Transverse colon (tissue), 4 donors: ENCODE measurements at regions not wholly inside any gene's neighbourhood (a gene's known extent, or its start where the extent isn't known, plus 50 kb on each side); places are given as distances from the start of the nearest gene placed in this dataset.

Experiments used
- DNase-seq: peaks from one replicate; pipeline ENCODE4 v3.0.0-alpha.2; 2019
- H3K27ac ChIP-seq, 4 donors: fragments of 200-600 bp; sonication (generic); 2 replicates each; pipeline ENCODE4 v1.5.1; 2016 to 2018; ENCODE audit warnings: inconsistent platforms in 4 of 4
- H3K27me3 ChIP-seq: fragments of 200-600 bp; sonication (generic); 2 replicates; pipeline ENCODE4 v1.5.1; 2017; ENCODE audit warnings: inconsistent platforms
- H3K36me3 ChIP-seq, 4 donors: fragments of 200-600 bp; sonication (generic); 2 replicates each; pipeline ENCODE4 v1.5.1; 2017 to 2019; ENCODE audit warnings: inconsistent platforms in 4 of 4
- H3K4me1 ChIP-seq, 4 donors: fragments of 200-600 bp; sonication (generic); 2 replicates each; pipeline ENCODE4 v1.5.1; 2017 to 2020; ENCODE audit warnings: inconsistent platforms in 4 of 4
- H3K4me3 ChIP-seq, 4 donors: fragments of 200-600 bp; sonication (generic); 1 replicate in 1 of 4; 2 replicates in 3 of 4; pipeline versions ENCODE4 v1.5.1 to v1.6.1; 2017 to 2019; ENCODE audit warnings: inconsistent platforms in 4 of 4
- H3K9me3 ChIP-seq, 2 donors: fragments of 200-600 bp; sonication (generic); 2 replicates each; pipeline ENCODE4 v1.5.1; 2017 to 2019; ENCODE audit warnings: inconsistent platforms in 2 of 2
- EP300 ChIP-seq: sonication (generic); formaldehyde crosslinking; IDR thresholded peaks from one replicate; pipeline ENCODE4 v1.6.1; 2017; ENCODE audit warnings: antibody characterized with exemption, low read depth
- POLR2A ChIP-seq: fragments of 450-650 bp; IDR thresholded peaks from one replicate; pipeline ENCODE4 v1.6.1; 2016; ENCODE audit warnings: antibody characterized with exemption, mild to moderate bottlenecking, moderate library complexity
- POLR2AphosphoS5 ChIP-seq, 3 donors: sonication (generic); formaldehyde crosslinking; IDR thresholded peaks; one replicate each; pipeline ENCODE4 v1.6.1; 2016; ENCODE audit warnings: antibody characterized with exemption in 3 of 3
- WGBS, 2 donors: methylation state at CpG; one replicate each; pipeline ENCODE4 v1.1.5; 2018; ENCODE audit warnings: low coverage in 1 of 2; 5-methylcytosine and 5-hydroxymethylcytosine counted together
- in situ Hi-C, 4 donors: fragments of 200-750 bp; cut with MboI; loops; one replicate each; pipeline versions ENCODE4 v1.15.0 to v1.15.1; 2017; ENCODE audit warnings: low sequenced_read_pairs in 3 of 4, low pct_ligation_motif_present in 1 of 4, low pct_unique_long_range_greater_than_20kb in 1 of 4
- intact Hi-C: fragments of 100-400 bp; cut with DNase I; formaldehyde crosslinking; loops from one replicate; pipeline ENCODE4 v1.15.1; 2023; ENCODE audit warnings: low total_unique reads
- TF ChIP-seq, protein P1 (sequence below), 5 experiments: fragments of 200-600 bp in 3 of 5; fragments of 450-650 bp in 2 of 5; sonication (generic) in 3 of 5; IDR thresholded peaks; 1 replicate in 2 of 5; 2 replicates in 3 of 5; pipeline ENCODE4 v1.5.1; 2016 to 2017; ENCODE audit warnings: antibody characterized with exemption in 5 of 5, inconsistent platforms in 3 of 5, mild to moderate bottlenecking in 2 of 5, moderate library complexity in 1 of 5

DNA sequence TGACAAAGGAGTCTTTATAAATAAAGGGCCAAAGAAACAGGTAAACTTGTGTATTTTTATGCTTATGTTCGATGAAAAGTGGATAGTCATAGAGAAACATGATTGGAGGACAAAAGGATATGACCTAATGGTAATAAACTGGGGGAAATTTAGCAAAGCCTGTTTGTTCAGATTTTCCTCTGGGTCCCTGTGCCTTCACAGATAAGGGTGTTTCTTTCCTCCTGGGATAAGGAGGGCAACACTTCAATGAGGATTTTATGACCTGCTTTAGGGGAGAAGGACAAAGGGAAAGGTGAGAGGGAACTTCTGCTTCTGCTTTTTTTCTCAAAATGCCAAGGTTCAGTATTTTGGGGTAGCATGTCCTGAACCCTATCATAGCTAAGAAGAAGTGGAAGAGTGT, 531.3 kb upstream of the ALCAM start:
- intact Hi-C loops (no loop called here), in situ Hi-C loops (no loop called here)
- H3K36me3 ChIP-seq, result no peaks in the 10 kb centered on the region
- WGBS, 2 donors, result 57 to 59% methylated on average over 1 of the region's 1 CpG
- no peak for DNase-seq
- no peaks in the 10 kb centered on the region for H3K27me3 ChIP-seq
- TF ChIP-seq POLR2AphosphoS5 (IDR thresholded peaks at IDR 0.05), result no peak
- TF ChIP-seq EP300, result no peak
- no peak for TF ChIP-seq POLR2A
- no peaks in the 10 kb centered on the region for H3K9me3 ChIP-seq
- H3K27ac ChIP-seq, result no peak overlapping the region
- no peaks in the 10 kb centered on the region for H3K4me1 ChIP-seq
- no peak overlapping the region for H3K4me3 ChIP-seq

DNA sequence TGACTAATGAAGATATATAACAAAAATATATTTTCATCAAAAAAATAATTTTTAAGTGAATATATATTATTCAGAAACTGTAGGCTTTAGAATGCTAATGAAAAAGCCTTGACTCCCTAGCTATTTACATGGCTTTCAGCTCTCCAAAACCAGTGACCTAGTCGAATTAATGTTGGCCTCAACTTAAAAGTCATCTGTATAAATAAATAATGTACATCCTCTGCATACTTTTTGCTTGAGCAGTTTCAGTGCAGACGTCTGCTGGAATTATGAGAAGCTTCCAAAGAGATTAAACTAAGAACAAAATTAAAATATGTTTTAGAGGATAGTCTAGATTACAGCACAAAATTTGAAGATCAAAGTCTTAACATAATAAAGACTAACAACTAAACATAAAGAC, 520.4 kb upstream of the ALCAM start:
- Histone ChIP-seq H3K27me3 (no peaks in the 10 kb centered on the region), H3K27ac (no peak overlapping the region), H3K9me3 (no peaks in the 10 kb centered on the region), H3K4me1 (no peaks in the 10 kb centered on the region), H3K36me3 (no peaks in the 10 kb centered on the region), H3K4me3 (no peak overlapping the region)
- TF ChIP-seq POLR2AphosphoS5 (IDR thresholded peaks at IDR 0.05) (no peak), POLR2A (no peak), EP300 (no peak)
- TF ChIP-seq, protein P1, sequence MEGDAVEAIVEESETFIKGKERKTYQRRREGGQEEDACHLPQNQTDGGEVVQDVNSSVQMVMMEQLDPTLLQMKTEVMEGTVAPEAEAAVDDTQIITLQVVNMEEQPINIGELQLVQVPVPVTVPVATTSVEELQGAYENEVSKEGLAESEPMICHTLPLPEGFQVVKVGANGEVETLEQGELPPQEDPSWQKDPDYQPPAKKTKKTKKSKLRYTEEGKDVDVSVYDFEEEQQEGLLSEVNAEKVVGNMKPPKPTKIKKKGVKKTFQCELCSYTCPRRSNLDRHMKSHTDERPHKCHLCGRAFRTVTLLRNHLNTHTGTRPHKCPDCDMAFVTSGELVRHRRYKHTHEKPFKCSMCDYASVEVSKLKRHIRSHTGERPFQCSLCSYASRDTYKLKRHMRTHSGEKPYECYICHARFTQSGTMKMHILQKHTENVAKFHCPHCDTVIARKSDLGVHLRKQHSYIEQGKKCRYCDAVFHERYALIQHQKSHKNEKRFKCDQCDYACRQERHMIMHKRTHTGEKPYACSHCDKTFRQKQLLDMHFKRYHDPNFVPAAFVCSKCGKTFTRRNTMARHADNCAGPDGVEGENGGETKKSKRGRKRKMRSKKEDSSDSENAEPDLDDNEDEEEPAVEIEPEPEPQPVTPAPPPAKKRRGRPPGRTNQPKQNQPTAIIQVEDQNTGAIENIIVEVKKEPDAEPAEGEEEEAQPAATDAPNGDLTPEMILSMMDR (IDR thresholded peaks at IDR 0.05), result no peak
- intact Hi-C loops, result no loop called here
- WGBS, 2 donors, result 26 to 30% methylated on average over 2 of the region's 2 CpGs
- in situ Hi-C loops, result no loop called here
- no peak for DNase-seq

DNA sequence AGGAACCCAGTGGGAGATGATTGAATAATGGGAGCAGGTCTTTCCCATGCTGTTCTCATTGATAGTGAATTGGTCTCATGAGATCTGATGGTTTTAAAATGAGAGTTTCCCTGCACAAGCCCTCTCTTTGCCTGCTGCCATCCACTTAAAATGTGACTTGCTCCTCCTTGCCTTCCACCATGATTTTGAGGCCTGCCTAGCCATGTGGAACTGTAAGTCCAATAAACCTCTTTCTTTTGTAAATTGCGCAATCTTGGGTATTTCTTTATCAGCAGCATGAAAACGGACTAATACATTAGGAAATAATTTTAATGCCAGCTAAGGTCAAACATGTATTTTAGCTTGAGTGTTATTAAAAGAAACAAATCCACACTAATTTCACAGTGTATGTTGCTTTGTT, 517.6 kb upstream of the ALCAM start:
- Histone ChIP-seq H3K27me3 (no peaks in the 10 kb centered on the region), H3K27ac (no peak overlapping the region), H3K36me3 (no peaks in the 10 kb centered on the region), H3K4me3 (no peak overlapping the region), H3K9me3 (no peaks in the 10 kb centered on the region), H3K4me1 (no peaks in the 10 kb centered on the region)
- in situ Hi-C loops, result no loop called here
- intact Hi-C loops, result no loop called here
- no peak for TF ChIP-seq EP300
- TF ChIP-seq POLR2A, result no peak
- no peak for TF ChIP-seq POLR2AphosphoS5 (IDR thresholded peaks at IDR 0.05)
- TF ChIP-seq, protein P1 (IDR thresholded peaks at IDR 0.05), result no peak
- DNase-seq, result no peak
- WGBS, 2 donors, result 84 to 90% methylated on average over 2 of the region's 2 CpGs

DNA sequence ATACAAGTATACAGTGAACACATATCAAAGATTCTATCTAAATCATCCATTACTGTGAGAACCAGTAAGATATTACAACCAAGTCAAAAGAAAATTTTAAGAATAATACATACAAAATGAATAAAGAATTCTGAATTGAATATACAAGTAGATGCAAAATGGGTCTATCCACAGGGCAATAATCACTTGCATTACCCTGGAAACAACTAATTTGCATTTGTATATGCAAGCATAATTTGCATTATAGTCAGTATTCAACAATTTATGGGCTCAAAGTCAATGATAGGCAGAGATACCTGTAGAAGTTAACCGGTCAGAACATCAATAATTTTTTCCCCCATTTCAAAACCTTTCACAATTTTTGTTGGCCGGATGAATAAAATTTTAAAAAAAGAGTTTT, 512.2 kb upstream of the ALCAM start:
- TF ChIP-seq POLR2AphosphoS5 (IDR thresholded peaks at IDR 0.05) (no peak), EP300 (no peak)
- TF ChIP-seq, protein P1 (IDR thresholded peaks at IDR 0.05), result no peak
- Histone ChIP-seq H3K4me3 (no peak overlapping the region), H3K4me1 (no peaks in the 10 kb centered on the region), H3K27me3 (no peaks in the 10 kb centered on the region), H3K36me3 (no peaks in the 10 kb centered on the region), H3K27ac (no peak overlapping the region), H3K9me3 (no peaks in the 10 kb centered on the region)
- intact Hi-C loops (no loop called here), in situ Hi-C loops (no loop called here)
- 76 to 82% methylated on average over 2 of the region's 2 CpGs for WGBS, 2 donors
- DNase-seq, result no peak

DNA sequence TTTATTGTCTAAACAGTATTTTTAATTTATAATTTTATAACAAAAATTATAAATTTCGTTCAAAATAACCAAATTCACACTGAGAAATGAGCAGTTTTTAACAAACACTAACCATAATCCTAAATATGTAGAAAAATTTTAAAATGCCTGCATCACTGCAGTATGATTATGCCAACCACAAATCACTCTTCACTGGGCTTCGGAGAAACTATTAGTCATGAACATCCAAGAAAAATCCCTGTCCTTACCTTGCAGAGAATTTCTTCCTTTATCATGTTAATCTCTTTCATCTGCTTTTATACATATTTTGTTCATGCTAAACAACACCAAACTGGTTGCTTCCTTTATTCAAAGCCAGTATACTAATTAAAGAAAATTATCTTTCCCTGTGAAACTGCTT, 511.0 kb upstream of the ALCAM start:
- DNase-seq, result no peak
- in situ Hi-C loops, result no loop called here
- Histone ChIP-seq H3K36me3 (no peaks in the 10 kb centered on the region), H3K9me3 (no peaks in the 10 kb centered on the region), H3K27me3 (no peaks in the 10 kb centered on the region), H3K4me1 (no peaks in the 10 kb centered on the region), H3K4me3 (no peak overlapping the region), H3K27ac (no peak overlapping the region)
- 53 to 54% methylated on average over 2 of the region's 2 CpGs for WGBS, 2 donors
- intact Hi-C loops, result no loop called here
- no peak for TF ChIP-seq EP300
- TF ChIP-seq POLR2A, result no peak
- TF ChIP-seq, protein P1 (IDR thresholded peaks at IDR 0.05), result no peak
- TF ChIP-seq POLR2AphosphoS5 (IDR thresholded peaks at IDR 0.05), result no peak
